HL-60 (cell line): ENCODE measurements at regions not wholly inside any gene's neighbourhood (a gene's known extent, or its start where the extent isn't known, plus 50 kb on each side); places are given as distances from the start of the nearest gene placed in this dataset.

Source experiments
- CTCF ChIP-seq: IDR thresholded peaks from one replicate; pipeline ENCODE4 v1.5.1; 2011; ENCODE audit warnings: low read length, control low read depth, inconsistent platforms; ENCODE audit not compliant: insufficient read depth
- POLR2AphosphoS5 ChIP-seq: IDR thresholded peaks from 2 replicates; pipeline ENCODE4 v1.6.1; 2012; ENCODE audit warnings: low read depth

- no peak for TF ChIP-seq POLR2AphosphoS5
- TF ChIP-seq CTCF, result no peak
Measured at GRCh38 chr22:19574247-19574646, 50.0 kb upstream of the CLDN5 start.
